ENCODE measurements at regions not wholly inside any gene's neighbourhood (a gene's known extent, or its start where the extent isn't known, plus 50 kb on each side); places are given as distances from the start of the nearest gene placed in this dataset.
"Not testable (repeated sequence)": the region's sequence is repeated elsewhere in the genome, so short reads cannot be mapped to it uniquely, and the experiment has no call there.

- POLR2A ChIA-PET = no interaction called here
- no peak overlapping the region for H3K27ac ChIP-seq (ENCODE audit: insufficient read depth in 1 of 2, low read depth in 1 of 2, low read length in 2 of 2, poor library complexity in 1 of 2, severe bottlenecking in 2 of 2)
- no peak overlapping the region for H3K4me3 ChIP-seq (ENCODE audit: control insufficient read depth in 1 of 7, extremely low read depth in 1 of 7, insufficient read depth in 4 of 7, low read depth in 2 of 7, low read length in 6 of 7)
- 100% methylated on average over 1 of the region's 4 CpGs for WGBS (ENCODE audit: insufficient coverage)
- peaks cover 0 to 3% (median 1%) of the 10 kb centered on the region in 4 experiments for H3K4me1 ChIP-seq (ENCODE audit: control extremely low read depth in 1 of 4, control insufficient read depth in 4 of 4, insufficient read depth in 4 of 4, low read length in 3 of 4)
- H3K27me3 ChIP-seq (replicated peaks in 2 of 5; ENCODE audit: control insufficient read depth in 4 of 5, insufficient read depth in 5 of 5, low read length in 4 of 5) = no peaks in the 10 kb centered on the region
- CTCF ChIA-PET = interaction anchor here (0.7 kb wide), 1 partner anchor 27 kb away, joined by 3 read pairs; no protein-coding TSS in a partner anchor
- no peaks in the 10 kb centered on the region for H3K9me3 ChIP-seq (ENCODE audit: control extremely low read depth in 1 of 5, control insufficient read depth in 4 of 5, insufficient read depth in 2 of 5, low read depth in 1 of 5, low read length in 4 of 5)
- H3K36me3 ChIP-seq (ENCODE audit: control insufficient read depth in 4 of 4, insufficient read depth in 4 of 4, low read length in 3 of 4) = no peaks in the 10 kb centered on the region
- DNase-seq = no peak
These were observed 230.5 kb downstream of the TM9SF2 start for GRCh38 chr13:99731747-99732146.

GRCh38 chr13:99730403-99730802 is 229.1 kb downstream of the TM9SF2 start:
- H3K36me3 ChIP-seq (ENCODE audit: control insufficient read depth in 4 of 4, insufficient read depth in 4 of 4, low read length in 3 of 4) = no peaks in the 10 kb centered on the region
- WGBS (ENCODE audit: insufficient coverage) = 100% methylated on average over 11 of the region's 11 CpGs
- peaks cover 0 to 3% (median 1%) of the 10 kb centered on the region in 4 experiments for H3K4me1 ChIP-seq (ENCODE audit: control extremely low read depth in 1 of 4, control insufficient read depth in 4 of 4, insufficient read depth in 4 of 4, low read length in 3 of 4)
- ChIA-PET POLR2A (no interaction called here), CTCF (no interaction called here)
- H3K4me3 ChIP-seq (ENCODE audit: control insufficient read depth in 1 of 7, extremely low read depth in 1 of 7, insufficient read depth in 4 of 7, low read depth in 2 of 7, low read length in 6 of 7) = no peak overlapping the region
- no peak for DNase-seq
- H3K27ac ChIP-seq (ENCODE audit: insufficient read depth in 1 of 2, low read depth in 1 of 2, low read length in 2 of 2, poor library complexity in 1 of 2, severe bottlenecking in 2 of 2) = no peak overlapping the region
- H3K9me3 ChIP-seq (ENCODE audit: control extremely low read depth in 1 of 5, control insufficient read depth in 4 of 5, insufficient read depth in 2 of 5, low read depth in 1 of 5, low read length in 4 of 5) = no peaks in the 10 kb centered on the region
- no peaks in the 10 kb centered on the region for H3K27me3 ChIP-seq (replicated peaks in 2 of 5; ENCODE audit: control insufficient read depth in 4 of 5, insufficient read depth in 5 of 5, low read length in 4 of 5)

GRCh38 chr13:99729745-99730144 is 228.5 kb downstream of the TM9SF2 start:
- H3K4me3 ChIP-seq (ENCODE audit: control insufficient read depth in 1 of 7, extremely low read depth in 1 of 7, insufficient read depth in 4 of 7, low read depth in 2 of 7, low read length in 6 of 7) = no peak overlapping the region
- WGBS (ENCODE audit: insufficient coverage) = 94% methylated on average over 16 of the region's 16 CpGs
- H3K9me3 ChIP-seq (ENCODE audit: control extremely low read depth in 1 of 5, control insufficient read depth in 4 of 5, insufficient read depth in 2 of 5, low read depth in 1 of 5, low read length in 4 of 5) = no peaks in the 10 kb centered on the region
- DNase-seq = no peak
- H3K36me3 ChIP-seq (ENCODE audit: control insufficient read depth in 4 of 4, insufficient read depth in 4 of 4, low read length in 3 of 4) = no peaks in the 10 kb centered on the region
- H3K27me3 ChIP-seq (replicated peaks in 2 of 5; ENCODE audit: control insufficient read depth in 4 of 5, insufficient read depth in 5 of 5, low read length in 4 of 5) = no peaks in the 10 kb centered on the region
- ChIA-PET CTCF (no interaction called here), POLR2A (no interaction called here)
- H3K4me1 ChIP-seq (ENCODE audit: control extremely low read depth in 1 of 4, control insufficient read depth in 4 of 4, insufficient read depth in 4 of 4, low read length in 3 of 4) = peaks cover 0 to 3% (median 1%) of the 10 kb centered on the region in 4 experiments
- no peak overlapping the region for H3K27ac ChIP-seq (ENCODE audit: insufficient read depth in 1 of 2, low read depth in 1 of 2, low read length in 2 of 2, poor library complexity in 1 of 2, severe bottlenecking in 2 of 2)

- H3K9me3 ChIP-seq (ENCODE audit: control extremely low read depth in 1 of 5, control insufficient read depth in 4 of 5, insufficient read depth in 2 of 5, low read depth in 1 of 5, low read length in 4 of 5); H3K4me3 ChIP-seq (ENCODE audit: control insufficient read depth in 1 of 7, extremely low read depth in 1 of 7, insufficient read depth in 4 of 7, low read depth in 2 of 7, low read length in 6 of 7); DNase-seq; H3K4me1 ChIP-seq (ENCODE audit: control extremely low read depth in 1 of 4, control insufficient read depth in 4 of 4, insufficient read depth in 4 of 4, low read length in 3 of 4); POLR2A ChIA-PET; CTCF ChIA-PET; H3K27me3 ChIP-seq (replicated peaks in 2 of 5; ENCODE audit: control insufficient read depth in 4 of 5, insufficient read depth in 5 of 5, low read length in 4 of 5); H3K27ac ChIP-seq (ENCODE audit: insufficient read depth in 1 of 2, low read depth in 1 of 2, low read length in 2 of 2, poor library complexity in 1 of 2, severe bottlenecking in 2 of 2); H3K36me3 ChIP-seq (ENCODE audit: control insufficient read depth in 4 of 4, insufficient read depth in 4 of 4, low read length in 3 of 4): not testable (repeated sequence)
- 98% methylated on average over 5 of the region's 6 CpGs for WGBS (ENCODE audit: insufficient coverage)
These were observed 226.4 kb downstream of the TM9SF2 start for GRCh38 chr13:99727651-99728050.

- CTCF ChIA-PET = interaction anchor here (1.2 kb wide), 1 partner anchor 11 kb away, joined by 4 read pairs; no protein-coding TSS in a partner anchor
- Histone ChIP-seq H3K4me3 (ENCODE audit: control insufficient read depth in 1 of 7, extremely low read depth in 1 of 7, insufficient read depth in 4 of 7, low read depth in 2 of 7, low read length in 6 of 7) (no peak overlapping the region), H3K36me3 (ENCODE audit: control insufficient read depth in 4 of 4, insufficient read depth in 4 of 4, low read length in 3 of 4) (no peaks in the 10 kb centered on the region), H3K27ac (ENCODE audit: insufficient read depth in 1 of 2, low read depth in 1 of 2, low read length in 2 of 2, poor library complexity in 1 of 2, severe bottlenecking in 2 of 2) (no peak overlapping the region), H3K9me3 (ENCODE audit: control extremely low read depth in 1 of 5, control insufficient read depth in 4 of 5, insufficient read depth in 2 of 5, low read depth in 1 of 5, low read length in 4 of 5) (no peaks in the 10 kb centered on the region), H3K27me3 (replicated peaks in 2 of 5; ENCODE audit: control insufficient read depth in 4 of 5, insufficient read depth in 5 of 5, low read length in 4 of 5) (no peaks in the 10 kb centered on the region), H3K4me1 (ENCODE audit: control extremely low read depth in 1 of 4, control insufficient read depth in 4 of 4, insufficient read depth in 4 of 4, low read length in 3 of 4) (peaks cover 0 to 13% (median 5%) of the 10 kb centered on the region in 4 experiments)
- POLR2A ChIA-PET = no interaction called here
- DNase-seq = no peak
- 95% methylated on average over 8 of the region's 10 CpGs for WGBS (ENCODE audit: insufficient coverage)
These were observed 225.1 kb downstream of the TM9SF2 start for GRCh38 chr13:99726282-99726894.

- Histone ChIP-seq H3K27ac (ENCODE audit: insufficient read depth in 1 of 2, low read depth in 1 of 2, low read length in 2 of 2, poor library complexity in 1 of 2, severe bottlenecking in 2 of 2) (no peak overlapping the region), H3K4me3 (ENCODE audit: control insufficient read depth in 1 of 7, extremely low read depth in 1 of 7, insufficient read depth in 4 of 7, low read depth in 2 of 7, low read length in 6 of 7) (no peak overlapping the region), H3K27me3 (replicated peaks in 2 of 5; ENCODE audit: control insufficient read depth in 4 of 5, insufficient read depth in 5 of 5, low read length in 4 of 5) (no peaks in the 10 kb centered on the region), H3K9me3 (ENCODE audit: control extremely low read depth in 1 of 5, control insufficient read depth in 4 of 5, insufficient read depth in 2 of 5, low read depth in 1 of 5, low read length in 4 of 5) (no peaks in the 10 kb centered on the region), H3K4me1 (ENCODE audit: control extremely low read depth in 1 of 4, control insufficient read depth in 4 of 4, insufficient read depth in 4 of 4, low read length in 3 of 4) (peaks cover 0 to 13% (median 5%) of the 10 kb centered on the region in 4 experiments), H3K36me3 (ENCODE audit: control insufficient read depth in 4 of 4, insufficient read depth in 4 of 4, low read length in 3 of 4) (no peaks in the 10 kb centered on the region)
- 98% methylated on average over 8 of the region's 11 CpGs for WGBS (ENCODE audit: insufficient coverage)
- DNase-seq = no peak
- CTCF ChIA-PET = interaction anchor here (1.2 kb wide), 1 partner anchor 12 kb away, joined by 4 read pairs; no protein-coding TSS in a partner anchor
- POLR2A ChIA-PET = interaction anchor here (0.5 kb wide), 1 partner anchor 1169 kb away, joined by 4 read pairs; no protein-coding TSS in a partner anchor
These were observed 224.4 kb downstream of the TM9SF2 start for GRCh38 chr13:99725644-99726043.

- Histone ChIP-seq H3K27ac (ENCODE audit: insufficient read depth in 1 of 2, low read depth in 1 of 2, low read length in 2 of 2, poor library complexity in 1 of 2, severe bottlenecking in 2 of 2) (no peak overlapping the region), H3K9me3 (ENCODE audit: control extremely low read depth in 1 of 5, control insufficient read depth in 4 of 5, insufficient read depth in 2 of 5, low read depth in 1 of 5, low read length in 4 of 5) (no peaks in the 10 kb centered on the region), H3K4me1 (ENCODE audit: control extremely low read depth in 1 of 4, control insufficient read depth in 4 of 4, insufficient read depth in 4 of 4, low read length in 3 of 4) (peaks cover 0 to 13% (median 5%) of the 10 kb centered on the region in 4 experiments), H3K4me3 (ENCODE audit: control insufficient read depth in 1 of 7, extremely low read depth in 1 of 7, insufficient read depth in 4 of 7, low read depth in 2 of 7, low read length in 6 of 7) (no peak overlapping the region), H3K36me3 (ENCODE audit: control insufficient read depth in 4 of 4, insufficient read depth in 4 of 4, low read length in 3 of 4) (no peaks in the 10 kb centered on the region), H3K27me3 (replicated peaks in 2 of 5; ENCODE audit: control insufficient read depth in 4 of 5, insufficient read depth in 5 of 5, low read length in 4 of 5) (no peaks in the 10 kb centered on the region)
- 97% methylated on average over 11 of the region's 16 CpGs for WGBS (ENCODE audit: insufficient coverage)
- ChIA-PET CTCF (interaction anchor here (1.2 kb wide), 1 partner anchor 13 kb away, joined by 4 read pairs; no protein-coding TSS in a partner anchor), POLR2A (no interaction called here)
- no peak for DNase-seq
These were observed 223.6 kb downstream of the TM9SF2 start for GRCh38 chr13:99724633-99725517.

All from common myeloid progenitor, CD34-positive (primary cell).